Small intestine (tissue), 7 donors: ENCODE measurements at regions not wholly inside any gene's neighbourhood (a gene's known extent, or its start where the extent isn't known, plus 50 kb on each side); places are given as distances from the start of the nearest gene placed in this dataset.

ENCODE experiments used
- DNase-seq, 2 donors: peaks; one replicate each; pipeline versions ENCODE4 v3.0.0 to v3.0.0-alpha.2; 2013
- FAIRE-seq: peaks from 2 replicates; lab custom pipeline; 2012; peaks lifted over from hg19 to GRCh38; lab: Jason Lieb, UNC
- H3K27ac ChIP-seq, 3 donors: one replicate each; pipeline ENCODE4 v1.5.1; 2013; ENCODE audit warnings: low read length in 2 of 3, mild to moderate bottlenecking in 2 of 3, control low read depth in 1 of 3, inconsistent platforms in 1 of 3, low read depth in 1 of 3, moderate library complexity in 1 of 3
- H3K27me3 ChIP-seq, 3 donors: one replicate each; pipeline ENCODE4 v1.6.1; 2013; ENCODE audit warnings: low read length in 3 of 3, inconsistent platforms in 1 of 3; ENCODE audit not compliant: control insufficient read depth in 3 of 3, insufficient read depth in 3 of 3
- H3K36me3 ChIP-seq, 3 donors: one replicate each; pipeline ENCODE4 v1.6.1; 2013; ENCODE audit warnings: low read length in 3 of 3, inconsistent platforms in 1 of 3, low read depth in 1 of 3, mild to moderate bottlenecking in 1 of 3, moderate library complexity in 1 of 3; ENCODE audit not compliant: control insufficient read depth in 3 of 3, insufficient read depth in 2 of 3
- H3K4me1 ChIP-seq, 3 donors: one replicate each; pipeline ENCODE4 v1.6.1; 2013; ENCODE audit warnings: low read length in 2 of 3, inconsistent platforms in 1 of 3, low read depth in 1 of 3, mild to moderate bottlenecking in 1 of 3, moderate library complexity in 1 of 3; ENCODE audit not compliant: control insufficient read depth in 3 of 3, insufficient read depth in 2 of 3
- H3K4me3 ChIP-seq, 3 donors: one replicate each; pipeline ENCODE4 v1.5.1; 2013; ENCODE audit warnings: low read length in 3 of 3, control low read depth in 1 of 3, inconsistent platforms in 1 of 3, low read depth in 1 of 3, mild to moderate bottlenecking in 1 of 3, moderate library complexity in 1 of 3
- H3K9me3 ChIP-seq, 2 donors: one replicate each; pipeline ENCODE4 v1.6.1; 2013; ENCODE audit warnings: low read depth in 1 of 2, low read length in 1 of 2; ENCODE audit not compliant: control insufficient read depth in 2 of 2, insufficient read depth in 1 of 2
- WGBS, 3 donors: extraction: QIAGEN DNeasy Blood & Tissue Kit; methylation state at CpG; one replicate each; pipeline ENCODE4 v1.1.7; 2013; 5-methylcytosine and 5-hydroxymethylcytosine counted together
- donor health status: healthy with polysubstance abuse.
- donor health status: control.
- donor health status: control.
- donor health status: Bipolar disorder and iron deficiency.
- donor health status: healthy.

- FAIRE-seq (no peak), DNase-seq (no peak)
- no peaks in the 10 kb centered on the region for H3K36me3 ChIP-seq
- H3K27ac ChIP-seq, result no peak overlapping the region
- H3K4me3 ChIP-seq, result no peak overlapping the region
- no peaks in the 10 kb centered on the region for H3K27me3 ChIP-seq
- no peaks in the 10 kb centered on the region for H3K9me3 ChIP-seq
- no peaks in the 10 kb centered on the region for H3K4me1 ChIP-seq
- WGBS, 3 donors, result 49 to 73% (median 54%) methylated on average over 8 of the region's 8 CpGs
These were observed 1350.5 kb downstream of the TBC1D22A start for GRCh38 chr22:48112687-48113521.

- Histone ChIP-seq H3K27ac (no peak overlapping the region), H3K4me3 (no peak overlapping the region), H3K9me3 (no peaks in the 10 kb centered on the region), H3K36me3 (no peaks in the 10 kb centered on the region), H3K4me1 (no peaks in the 10 kb centered on the region), H3K27me3 (no peaks in the 10 kb centered on the region)
- no peak for FAIRE-seq
- 82 to 88% (median 85%) methylated on average over 6 of the region's 6 CpGs for WGBS, 3 donors
- no peak for DNase-seq
These were observed 1344.3 kb downstream of the TBC1D22A start for GRCh38 chr22:48106715-48107259.

GRCh38 chr22:48106215-48106614 lies 1343.8 kb downstream of the TBC1D22A start:
- Histone ChIP-seq H3K27me3 (no peaks in the 10 kb centered on the region), H3K4me3 (no peak overlapping the region), H3K4me1 (no peaks in the 10 kb centered on the region), H3K36me3 (no peaks in the 10 kb centered on the region), H3K27ac (no peak overlapping the region), H3K9me3 (no peaks in the 10 kb centered on the region)
- DNase-seq (no peak), FAIRE-seq (no peak)
- WGBS, 3 donors, result 75 to 89% (median 75%) methylated on average over 11 of the region's 11 CpGs

- H3K27me3 ChIP-seq, result no peaks in the 10 kb centered on the region
- no peak overlapping the region for H3K27ac ChIP-seq
- no peaks in the 10 kb centered on the region for H3K4me1 ChIP-seq
- H3K36me3 ChIP-seq, result no peaks in the 10 kb centered on the region
- no peaks in the 10 kb centered on the region for H3K9me3 ChIP-seq
- no peak overlapping the region for H3K4me3 ChIP-seq
- WGBS, 3 donors, result 48 to 66% (median 64%) methylated on average over 9 of the region's 9 CpGs
- FAIRE-seq, result no peak
- no peak for DNase-seq
These were observed 1342.8 kb downstream of the TBC1D22A start for GRCh38 chr22:48105259-48105658.

- FAIRE-seq, result no peak
- 77 to 84% (median 78%) methylated on average over 15 of the region's 15 CpGs for WGBS, 3 donors
- no peaks in the 10 kb centered on the region for H3K9me3 ChIP-seq
- no peak overlapping the region for H3K4me3 ChIP-seq
- no peaks in the 10 kb centered on the region for H3K36me3 ChIP-seq
- H3K27me3 ChIP-seq, result no peaks in the 10 kb centered on the region
- H3K4me1 ChIP-seq, result no peaks in the 10 kb centered on the region
- no peak overlapping the region for H3K27ac ChIP-seq
- no peak for DNase-seq
These were observed 1342.3 kb downstream of the TBC1D22A start for GRCh38 chr22:48104766-48105165.

- H3K36me3 ChIP-seq, result no peaks in the 10 kb centered on the region
- H3K27me3 ChIP-seq, result no peaks in the 10 kb centered on the region
- H3K4me3 ChIP-seq, result no peak overlapping the region
- DNase-seq (no peak), FAIRE-seq (no peak)
- no peak overlapping the region for H3K27ac ChIP-seq
- H3K9me3 ChIP-seq, result no peaks in the 10 kb centered on the region
- H3K4me1 ChIP-seq, result no peaks in the 10 kb centered on the region
- 82 to 87% (median 84%) methylated on average over 18 of the region's 18 CpGs for WGBS, 3 donors
These were observed 1341.8 kb downstream of the TBC1D22A start for GRCh38 chr22:48104102-48104738.

- Histone ChIP-seq H3K27ac (no peak overlapping the region), H3K27me3 (no peaks in the 10 kb centered on the region), H3K4me3 (no peak overlapping the region), H3K4me1 (no peaks in the 10 kb centered on the region), H3K36me3 (no peaks in the 10 kb centered on the region), H3K9me3 (no peaks in the 10 kb centered on the region)
- FAIRE-seq, result no peak
- no peak for DNase-seq
- WGBS, 3 donors, result 48 to 57% (median 49%) methylated on average over 24 of the region's 24 CpGs
These were observed 1340.9 kb downstream of the TBC1D22A start for GRCh38 chr22:48103126-48103875.

- Histone ChIP-seq H3K9me3 (no peaks in the 10 kb centered on the region), H3K4me1 (no peaks in the 10 kb centered on the region), H3K4me3 (no peak overlapping the region), H3K36me3 (no peaks in the 10 kb centered on the region), H3K27me3 (no peaks in the 10 kb centered on the region), H3K27ac (no peak overlapping the region)
- no peak for FAIRE-seq
- WGBS, 3 donors, result 48 to 85% (median 69%) methylated on average over 5 of the region's 5 CpGs
- no peak for DNase-seq
These were observed 1340.1 kb downstream of the TBC1D22A start for GRCh38 chr22:48102581-48102980.
